Smooth muscle cell (in vitro differentiated cells): ENCODE measurements at regions not wholly inside any gene's neighbourhood (a gene's known extent, or its start where the extent isn't known, plus 50 kb on each side); places are given as distances from the start of the nearest gene placed in this dataset.

Source experiments
- DNase-seq: peaks from one replicate; lab custom pipeline; 2025; ENCODE audit not compliant: unreplicated experiment; lab: John Stamatoyannopoulos, UW
- H2AFZ ChIP-seq: fragments of 200-600 bp; sonication (generic); 2 replicates; pipeline ENCODE4 v1.6.0; 2016; ENCODE audit warnings: antibody characterized with exemption, low read depth, mild to moderate bottlenecking
- H3F3A ChIP-seq: fragments of 200-600 bp; sonication (generic); 2 replicates; pipeline ENCODE4 v1.6.0; 2017; ENCODE audit warnings: antibody characterized with exemption, low read depth
- H3K27ac ChIP-seq: fragments of 200-600 bp; sonication (generic); 2 replicates; pipeline ENCODE4 v1.5.1; 2016; ENCODE audit warnings: low read depth, mild to moderate bottlenecking
- H3K27me3 ChIP-seq: fragments of 200-600 bp; sonication (generic); 2 replicates; pipeline ENCODE4 v1.6.1; 2016; ENCODE audit warnings: low read depth, mild to moderate bottlenecking
- H3K36me3 ChIP-seq: fragments of 200-600 bp; sonication (generic); 2 replicates; pipeline ENCODE4 v1.5.1; 2016; ENCODE audit warnings: low read depth
- H3K4me1 ChIP-seq: fragments of 200-600 bp; sonication (generic); 2 replicates; pipeline ENCODE4 v1.5.1; 2016; ENCODE audit warnings: low read depth
- H3K4me2 ChIP-seq: fragments of 200-600 bp; sonication (generic); 2 replicates; pipeline ENCODE4 v1.6.0; 2016; ENCODE audit warnings: mild to moderate bottlenecking
- H3K4me3 ChIP-seq: fragments of 200-600 bp; sonication (generic); 2 replicates; pipeline ENCODE4 v1.5.1; 2016; ENCODE audit warnings: mild to moderate bottlenecking
- H3K79me2 ChIP-seq: fragments of 200-600 bp; sonication (generic); 2 replicates; pipeline ENCODE4 v1.6.0; 2016; ENCODE audit warnings: low read depth, mild to moderate bottlenecking
- H3K9ac ChIP-seq: fragments of 200-600 bp; sonication (generic); 2 replicates; pipeline ENCODE4 v1.6.0; 2016; ENCODE audit warnings: low read depth
- H3K9me3 ChIP-seq: fragments of 200-600 bp; sonication (generic); replicated peaks from 2 replicates; pipeline ENCODE4 v1.5.1; 2016; ENCODE audit warnings: low read depth
- H4K20me1 ChIP-seq: fragments of 200-600 bp; sonication (generic); 2 replicates; pipeline ENCODE4 v1.6.0; 2016; ENCODE audit warnings: low read depth
- CTCF ChIP-seq: fragments of 200-600 bp; sonication (generic); IDR thresholded peaks from 2 replicates; pipeline ENCODE4 v1.5.1; 2017; ENCODE audit warnings: borderline replicate concordance, mild to moderate bottlenecking, antibody characterized with exemption; ENCODE audit not compliant: insufficient read depth, poor library complexity, severe bottlenecking
- WGBS: methylation state at CpG from one replicate; pipeline ENCODE4 v1.1.7; 2016; ENCODE audit warnings: low lambda C conversion rate; 5-methylcytosine and 5-hydroxymethylcytosine counted together

- TF ChIP-seq CTCF, result no peak
- Histone ChIP-seq H4K20me1 (no peaks in the 10 kb centered on the region), H3K4me3 (no peak overlapping the region), H3K79me2 (no peaks in the 10 kb centered on the region), H3K9ac (no peak overlapping the region), H3K4me1 (no peaks in the 10 kb centered on the region), H3K4me2 (no peak overlapping the region), H2AFZ (no peak overlapping the region), H3K36me3 (no peaks in the 10 kb centered on the region), H3K27ac (no peak overlapping the region), H3K27me3 (peaks cover 10% of the 10 kb centered on the region), H3K9me3 (no peaks in the 10 kb centered on the region), H3F3A (no peaks in the 10 kb centered on the region)
- DNase-seq, result no peak
Measured at GRCh38 chr9:107123389-107123788, 159.7 kb upstream of the RAD23B start.

- no peak overlapping the region for H3K4me3 ChIP-seq
- H3F3A ChIP-seq, result no peaks in the 10 kb centered on the region
- H3K9me3 ChIP-seq, result no peaks in the 10 kb centered on the region
- no peak for DNase-seq
- no peak for TF ChIP-seq CTCF
- H3K4me2 ChIP-seq, result no peak overlapping the region
- peaks cover 16% of the 10 kb centered on the region for H3K4me1 ChIP-seq
- H3K9ac ChIP-seq, result no peak overlapping the region
- WGBS, result 81% methylated on average over 5 of the region's 5 CpGs
- H3K27ac ChIP-seq, result no peak overlapping the region
- no peaks in the 10 kb centered on the region for H4K20me1 ChIP-seq
- H3K27me3 ChIP-seq, result no peaks in the 10 kb centered on the region
- no peaks in the 10 kb centered on the region for H3K36me3 ChIP-seq
- H2AFZ ChIP-seq, result no peak overlapping the region
- H3K79me2 ChIP-seq, result no peaks in the 10 kb centered on the region
Measured at GRCh38 chr9:107127608-107128007, 155.5 kb upstream of the RAD23B start.

GRCh38 chr9:107131108-107131799 lies 151.8 kb upstream of the RAD23B start:
- H3F3A ChIP-seq, result no peaks in the 10 kb centered on the region
- H3K36me3 ChIP-seq, result no peaks in the 10 kb centered on the region
- H3K79me2 ChIP-seq, result no peaks in the 10 kb centered on the region
- H3K9me3 ChIP-seq, result no peaks in the 10 kb centered on the region
- H3K27me3 ChIP-seq, result no peaks in the 10 kb centered on the region
- H4K20me1 ChIP-seq, result no peaks in the 10 kb centered on the region
- H2AFZ ChIP-seq, result no peak overlapping the region
- H3K9ac ChIP-seq, result no peak overlapping the region
- H3K4me3 ChIP-seq, result no peak overlapping the region
- peak overlapping the region; percentile 52 for H3K27ac ChIP-seq
- 52% methylated on average over 5 of the region's 5 CpGs for WGBS
- DNase-seq, result no peak
- no peak overlapping the region for H3K4me2 ChIP-seq
- no peak for TF ChIP-seq CTCF
- peaks cover 16% of the 10 kb centered on the region for H3K4me1 ChIP-seq

- H3F3A ChIP-seq, result no peaks in the 10 kb centered on the region
- H2AFZ ChIP-seq, result no peak overlapping the region
- no peak overlapping the region for H3K27ac ChIP-seq
- H3K9ac ChIP-seq, result no peak overlapping the region
- no peaks in the 10 kb centered on the region for H4K20me1 ChIP-seq
- TF ChIP-seq CTCF, result no peak
- no peaks in the 10 kb centered on the region for H3K4me1 ChIP-seq
- H3K9me3 ChIP-seq, result no peaks in the 10 kb centered on the region
- H3K4me2 ChIP-seq, result no peak overlapping the region
- H3K79me2 ChIP-seq, result no peaks in the 10 kb centered on the region
- H3K27me3 ChIP-seq, result no peaks in the 10 kb centered on the region
- 96% methylated on average over 2 of the region's 2 CpGs for WGBS
- no peaks in the 10 kb centered on the region for H3K36me3 ChIP-seq
- no peak for DNase-seq
- no peak overlapping the region for H3K4me3 ChIP-seq
Measured at GRCh38 chr9:107136296-107136695, 146.8 kb upstream of the RAD23B start.
